NCI-H748 (cell line): ENCODE measurements at regions not wholly inside any gene's neighbourhood (a gene's known extent, or its start where the extent isn't known, plus 50 kb on each side); places are given as distances from the start of the nearest gene placed in this dataset.

Source experiments
- DNase-seq: peaks from one replicate; lab custom pipeline; 2025; ENCODE audit not compliant: unreplicated experiment; lab: John Stamatoyannopoulos, UW

DNA sequence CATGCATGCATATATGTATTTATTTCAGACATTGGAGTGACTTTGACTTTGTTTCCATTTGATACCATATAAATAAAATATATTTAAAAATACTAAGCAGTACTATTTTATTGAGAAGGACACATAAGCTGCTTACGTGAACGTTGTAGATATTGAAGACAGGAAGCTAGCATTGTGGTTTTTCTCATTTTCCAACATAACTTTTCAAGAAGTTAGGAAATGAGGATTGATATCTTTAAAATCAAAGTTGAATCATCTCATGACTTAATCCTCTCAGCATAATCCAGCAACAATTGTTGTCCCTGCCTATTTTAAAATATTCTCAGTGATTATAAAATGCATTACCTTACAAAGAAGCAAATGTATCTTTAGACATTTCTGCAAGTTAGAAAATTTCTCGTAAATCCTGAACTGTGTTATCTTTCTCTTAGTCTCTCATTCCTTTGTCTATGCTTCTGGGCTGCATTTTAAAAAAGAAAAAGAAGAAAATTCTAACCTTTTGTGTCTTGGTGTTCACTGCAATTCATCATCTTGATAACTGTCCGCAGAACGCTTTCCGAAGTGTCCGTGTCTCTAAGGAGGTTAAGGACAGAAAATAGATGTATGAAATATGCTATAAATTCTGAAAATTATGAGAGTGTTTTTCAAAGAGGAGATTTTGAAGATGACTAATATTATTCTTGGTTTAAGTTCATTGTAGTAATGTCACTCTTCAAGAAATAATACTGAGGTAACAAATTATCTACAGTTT is 1089.9 kb upstream of the CDH6 start:
- DNase-seq, result no peak

DNA sequence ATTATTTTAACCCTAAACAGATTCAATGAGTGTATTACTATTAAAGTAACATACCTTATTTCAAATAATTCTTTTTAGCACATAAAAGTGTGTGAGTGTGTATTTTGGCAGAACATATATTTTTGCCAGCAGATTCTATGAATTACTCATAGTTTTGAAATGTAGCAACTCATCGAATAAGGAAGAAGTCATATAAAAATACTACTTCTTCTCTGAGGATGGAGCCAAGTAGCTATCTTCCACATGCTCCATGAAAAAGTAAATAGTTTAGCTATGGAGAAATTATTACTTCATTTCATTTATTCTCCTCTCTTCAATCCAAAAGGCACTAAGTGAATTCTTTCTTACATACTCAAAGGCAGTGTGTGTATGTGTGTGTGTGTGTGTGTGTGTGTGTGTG is 1090.4 kb upstream of the CDH6 start:
- DNase-seq, result no peak

- DNase-seq, result no peak
Measured at GRCh38 chr5:30102185-30102584, 1091.3 kb upstream of the CDH6 start.

- DNase-seq, result peak; percentile 93
Measured at GRCh38 chr5:30100929-30101328, 1092.6 kb upstream of the CDH6 start.

DNA sequence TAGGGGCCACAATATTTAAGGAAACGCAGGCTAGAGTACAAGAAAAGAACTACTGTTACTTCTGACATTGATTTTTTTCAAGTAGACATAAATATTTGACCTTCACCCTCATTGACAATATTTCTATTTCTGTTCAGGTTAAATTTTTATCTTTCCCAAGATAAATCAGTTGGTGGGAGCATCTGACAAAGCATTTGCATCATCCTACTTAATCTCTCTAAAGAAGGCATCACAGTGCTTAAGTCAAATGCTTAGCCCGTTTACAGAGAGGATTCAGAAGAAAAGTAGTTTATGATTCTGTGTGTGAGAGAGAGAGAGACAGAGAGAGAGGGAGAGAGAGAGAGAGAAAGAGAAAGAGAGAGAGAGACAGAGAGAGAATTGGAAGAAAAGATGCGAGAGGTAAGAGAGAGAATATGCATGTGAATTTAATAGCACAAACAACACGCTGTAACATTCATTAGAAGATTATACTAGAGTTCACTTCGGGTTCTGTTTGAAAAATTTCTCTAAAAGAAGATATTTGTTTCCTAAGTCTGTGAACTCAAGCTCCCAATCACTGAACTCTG is 1093.3 kb upstream of the CDH6 start:
- DNase-seq, result peak; percentile 50

GRCh38 chr5:30099634-30100033 is 1093.9 kb upstream of the CDH6 start:
- DNase-seq, result peak; percentile 93

- DNase-seq, result no peak
Measured at GRCh38 chr5:30098940-30099339, 1094.5 kb upstream of the CDH6 start.

- no peak for DNase-seq
Measured at GRCh38 chr5:30092548-30092947, 1100.9 kb upstream of the CDH6 start.

- DNase-seq, result no peak
Measured at GRCh38 chr5:30069441-30070263, 1123.8 kb upstream of the CDH6 start.

- no peak for DNase-seq
Measured at GRCh38 chr5:30063503-30063902, 1130.0 kb upstream of the CDH6 start.

DNA sequence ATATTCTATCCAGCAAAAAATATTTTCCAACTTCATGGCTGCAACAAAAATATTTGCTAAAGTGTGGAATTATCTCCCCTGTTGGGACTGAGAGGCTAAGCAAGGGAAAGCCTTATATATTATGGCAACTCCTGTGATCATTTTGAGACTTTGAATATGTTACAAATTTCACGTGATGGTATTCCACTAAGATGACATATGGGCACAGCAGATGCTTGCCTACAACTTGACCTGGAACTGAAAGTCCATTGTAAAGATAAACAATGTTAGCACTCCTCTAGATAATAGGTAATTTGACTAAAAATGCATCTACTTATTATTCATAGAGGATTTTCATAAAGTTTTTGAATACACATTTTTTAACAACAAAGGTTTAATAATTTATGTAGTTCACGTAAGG is 1141.5 kb upstream of the CDH6 start:
- no peak for DNase-seq

GRCh38 chr5:30050056-30050815 is 1143.2 kb upstream of the CDH6 start:
- no peak for DNase-seq

DNA sequence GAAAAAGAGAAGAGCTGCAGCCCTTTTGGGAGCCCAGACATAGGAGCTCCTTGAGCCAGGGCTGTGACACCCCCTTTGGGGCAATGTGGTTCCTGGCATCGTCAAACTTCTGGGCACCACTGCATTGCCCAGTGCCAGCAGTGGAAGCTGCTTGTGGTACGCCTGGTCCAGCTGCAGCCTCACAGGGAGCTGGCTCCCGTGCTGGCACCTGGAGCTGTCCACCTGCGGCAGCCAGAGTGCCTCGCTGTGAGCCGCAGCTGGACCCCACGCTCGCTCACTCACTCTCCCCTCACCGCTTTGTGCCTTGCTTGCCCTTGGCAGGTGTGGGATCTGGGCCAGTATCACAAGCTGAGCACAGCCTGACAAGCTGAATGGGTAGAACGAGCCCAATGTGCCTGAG is 1150.8 kb upstream of the CDH6 start:
- no peak for DNase-seq

DNA sequence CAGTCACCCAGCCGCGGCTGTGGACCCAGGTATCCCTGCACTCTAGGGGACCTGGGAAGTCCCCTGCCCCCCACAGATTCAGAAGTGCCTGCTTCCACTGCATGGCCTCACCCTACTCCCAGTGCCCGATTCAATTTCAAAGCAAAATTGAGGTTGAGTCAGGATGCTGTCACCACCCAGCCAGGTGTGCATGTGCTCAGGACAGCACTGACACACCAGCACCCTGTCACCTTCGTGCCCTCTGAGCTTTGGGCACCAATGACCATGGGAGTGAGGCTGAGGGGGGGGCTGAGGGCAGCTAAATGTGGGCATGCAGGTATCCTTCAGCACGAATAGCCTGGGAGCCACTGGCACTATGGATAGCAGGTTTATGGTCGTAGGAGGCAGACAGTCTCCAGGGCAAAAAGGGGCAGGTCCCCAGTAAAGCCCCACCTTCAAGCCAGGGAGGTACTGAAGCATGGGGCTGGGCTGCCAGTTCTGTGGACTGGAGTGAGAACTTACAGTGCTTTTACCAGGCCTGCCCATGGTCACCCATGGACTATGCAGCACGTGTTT is 1151.6 kb upstream of the CDH6 start:
- DNase-seq, result no peak

DNA sequence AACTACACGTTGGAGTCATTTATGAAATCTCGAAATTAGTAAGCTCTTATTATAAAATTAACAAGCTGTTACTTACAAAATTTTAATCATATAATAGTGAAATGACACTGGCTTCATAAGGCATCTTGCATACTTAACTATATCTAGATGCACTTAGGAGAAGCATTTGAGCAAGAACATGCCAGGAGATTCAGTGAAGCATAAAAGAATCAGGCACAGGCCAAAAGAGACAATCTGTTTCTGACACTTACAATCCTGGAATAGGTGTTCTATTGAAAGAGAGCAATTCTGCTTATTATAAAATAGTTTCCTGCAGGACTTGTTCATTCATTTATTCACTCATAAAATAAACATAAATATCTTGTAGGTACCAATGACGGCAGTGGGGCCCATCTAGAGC is 1152.2 kb upstream of the CDH6 start:
- no peak for DNase-seq

DNA sequence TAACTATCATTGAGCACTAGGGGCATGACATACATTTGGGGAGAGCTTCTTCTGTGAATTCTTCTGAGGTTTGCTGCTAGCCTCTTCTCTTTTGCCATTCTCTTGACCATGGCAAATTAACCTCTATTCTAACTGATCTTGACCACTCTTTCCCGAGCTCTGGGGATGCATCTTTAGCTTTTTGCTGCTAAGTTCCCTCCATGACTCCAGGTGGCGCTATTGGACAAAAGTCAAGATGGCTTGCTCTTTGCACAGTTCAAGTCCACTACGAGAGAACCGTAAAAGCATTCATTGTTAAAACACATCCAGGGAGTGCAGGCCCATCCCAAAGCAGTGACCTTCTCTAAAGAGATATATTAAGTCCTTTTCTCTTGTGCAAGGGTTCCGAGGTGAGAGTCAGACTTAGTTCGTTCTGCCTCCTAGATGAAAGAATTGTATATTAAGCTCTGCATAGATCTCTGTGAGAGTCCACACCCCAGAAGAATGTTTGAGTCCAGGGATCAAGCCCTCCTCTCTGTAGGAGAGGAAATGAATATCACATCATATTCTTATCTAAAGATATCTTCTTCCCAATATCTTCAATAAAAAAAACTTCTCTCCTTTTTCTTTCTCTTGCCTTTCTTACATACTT is 1152.9 kb upstream of the CDH6 start:
- DNase-seq, result peak; percentile 96

GRCh38 chr5:30039379-30039778 is 1154.1 kb upstream of the CDH6 start:
- DNase-seq, result no peak

DNA sequence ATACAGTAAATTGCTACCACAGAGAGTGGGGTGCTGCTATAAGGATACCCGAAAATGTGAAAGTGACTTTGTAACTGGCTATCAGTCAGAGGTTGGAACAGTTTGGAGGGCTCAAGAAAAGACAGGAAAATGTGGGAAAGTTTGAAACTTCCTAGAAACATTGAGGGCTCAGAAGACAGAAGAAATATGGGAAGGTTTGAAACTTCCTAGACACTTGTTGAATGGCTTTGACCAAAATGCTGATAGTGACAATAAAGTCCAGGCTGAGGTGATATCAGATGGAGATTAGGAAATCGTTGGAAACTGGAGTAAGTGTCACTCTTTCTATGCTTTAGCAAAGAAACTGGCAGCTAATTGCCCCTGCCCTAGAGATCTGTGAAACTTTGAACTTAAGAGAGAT is 1158.6 kb upstream of the CDH6 start:
- DNase-seq, result no peak

DNA sequence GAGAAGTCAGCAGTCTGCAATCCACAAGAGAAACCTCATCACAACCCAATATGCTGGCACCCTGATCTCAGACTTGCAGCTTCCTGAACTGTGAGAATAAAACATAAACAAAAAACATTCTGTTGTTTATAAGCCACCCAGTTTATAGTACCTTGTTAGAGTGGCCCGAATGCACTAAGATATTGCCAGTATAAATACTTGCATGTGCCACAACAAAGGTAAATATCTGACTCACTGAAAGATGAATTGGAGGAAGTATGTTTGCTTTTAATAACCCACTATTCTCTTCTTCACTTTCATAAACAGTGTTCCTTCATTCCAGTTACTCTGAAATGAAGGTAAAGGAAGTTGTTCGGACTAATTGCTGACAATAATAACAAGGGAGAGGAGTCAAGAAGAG is 1163.4 kb upstream of the CDH6 start:
- peak; percentile 66 for DNase-seq

GRCh38 chr5:30001826-30002225 is 1191.7 kb upstream of the CDH6 start:
- DNase-seq, result no peak

DNA sequence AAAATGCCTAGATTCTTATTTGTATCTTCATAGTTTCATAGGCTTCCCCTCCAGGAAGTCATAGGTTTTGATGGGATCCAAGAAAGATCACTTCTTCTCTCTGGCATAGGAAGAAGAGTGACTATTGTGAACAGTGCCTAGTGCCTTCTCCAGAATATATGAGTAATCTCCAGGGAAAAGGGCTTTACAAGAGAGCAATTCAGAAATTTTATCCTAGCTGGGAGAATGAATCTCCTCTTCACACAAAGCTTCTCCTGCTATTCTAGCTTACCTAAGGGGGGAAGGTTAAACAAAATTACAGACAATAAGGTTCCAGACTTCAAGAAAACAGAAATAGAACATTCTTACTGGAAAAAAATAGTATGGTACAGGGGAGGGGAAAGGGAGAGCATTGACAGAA is 1193.3 kb upstream of the CDH6 start:
- no peak for DNase-seq
